GM23338 (cell line): ENCODE measurements at regions not wholly inside any gene's neighbourhood (a gene's known extent, or its start where the extent isn't known, plus 50 kb on each side); places are given as distances from the start of the nearest gene placed in this dataset.

Source experiments
- ATAC-seq: fragments of 200-7000 bp; cut with Tn5 transposase; 3 replicates; pipeline ENCODE4 v1.9.1; 2020
- DNase-seq: peaks from one replicate; pipeline ENCODE4 v3.0.0-alpha.2; 2015; ENCODE audit warnings: low spot score
- H2AFZ ChIP-seq: fragments of 200-600 bp; sonication (generic); 2 replicates; pipeline ENCODE4 v1.8.0; 2016; ENCODE audit warnings: antibody characterized with exemption, mild to moderate bottlenecking, moderate library complexity
- H3F3A ChIP-seq: fragments of 200-600 bp; sonication (generic); replicated peaks from 2 replicates; pipeline ENCODE4 v1.8.0; 2017; ENCODE audit warnings: antibody characterized with exemption, mixed run types, low read depth
- H3K27ac ChIP-seq: fragments of 200-600 bp; sonication (generic); 2 replicates; pipeline ENCODE4 v1.6.1; 2016; ENCODE audit warnings: low read depth
- H3K27me3 ChIP-seq: fragments of 200-600 bp; sonication (generic); 2 replicates; pipeline ENCODE4 v1.8.0; 2016; ENCODE audit warnings: mild to moderate bottlenecking, mixed run types, moderate library complexity; ENCODE audit not compliant: insufficient read depth
- H3K36me3 ChIP-seq: fragments of 200-600 bp; sonication (generic); 2 replicates; pipeline ENCODE4 v1.8.0; 2016; ENCODE audit warnings: mild to moderate bottlenecking; ENCODE audit not compliant: insufficient read depth
- H3K4me1 ChIP-seq: fragments of 200-600 bp; sonication (generic); 2 replicates; pipeline ENCODE4 v1.8.0; 2016; ENCODE audit warnings: mild to moderate bottlenecking, moderate library complexity; ENCODE audit not compliant: insufficient read depth
- H3K4me2 ChIP-seq: fragments of 200-600 bp; sonication (generic); 2 replicates; pipeline ENCODE4 v1.7.1; 2017; ENCODE audit warnings: mixed run types
- H3K4me3 ChIP-seq: fragments of 200-600 bp; sonication (generic); 2 replicates; pipeline ENCODE4 v1.6.1; 2016; ENCODE audit warnings: mixed run types
- H3K79me2 ChIP-seq: fragments of 200-600 bp; sonication (generic); replicated peaks from 2 replicates; pipeline ENCODE4 v1.8.0; 2017; ENCODE audit warnings: mild to moderate bottlenecking; ENCODE audit not compliant: insufficient read depth
- H3K9me2 ChIP-seq: fragments of 200-600 bp; sonication (generic); 2 replicates; pipeline ENCODE4 v1.8.0; 2017; ENCODE audit not compliant: insufficient read depth
- H4K20me1 ChIP-seq: fragments of 200-600 bp; sonication (generic); replicated peaks from 2 replicates; pipeline ENCODE4 v1.8.0; 2017; ENCODE audit warnings: mild to moderate bottlenecking; ENCODE audit not compliant: insufficient read depth
- H3K27ac Mint-ChIP-seq: 2 replicates; pipeline ENCODE4 v1.8.0; 2020; ENCODE audit warnings: inconsistent platforms, mild to moderate bottlenecking, moderate library complexity, mixed read lengths
- H3K27me3 Mint-ChIP-seq: 3 replicates; pipeline ENCODE4 v1.8.0; 2022; ENCODE audit warnings: low read depth, mild to moderate bottlenecking, moderate library complexity, mixed read lengths, inconsistent platforms; ENCODE audit not compliant: insufficient read depth, poor library complexity
- H3K36me3 Mint-ChIP-seq: 3 replicates; pipeline ENCODE4 v1.8.0; 2021; ENCODE audit warnings: low read depth, mild to moderate bottlenecking, inconsistent platforms, moderate library complexity, mixed read lengths
- H3K4me1 Mint-ChIP-seq: 3 replicates; pipeline ENCODE4 v1.8.0; 2020; ENCODE audit warnings: mild to moderate bottlenecking, inconsistent platforms, mixed read lengths
- H3K4me3 Mint-ChIP-seq: 3 replicates; pipeline ENCODE4 v1.8.0; 2021; ENCODE audit warnings: moderate library complexity, mild to moderate bottlenecking, inconsistent platforms, mixed read lengths
- H3K9me3 Mint-ChIP-seq: 3 replicates; pipeline ENCODE4 v1.8.0; 2020; ENCODE audit warnings: moderate library complexity, mild to moderate bottlenecking, inconsistent platforms, mixed read lengths
- CREB1 ChIP-seq: fragments of 250-450 bp; sonication (Bioruptor Pico); IDR thresholded peaks from 2 replicates; pipeline ENCODE4 v1.5.0; 2020; ENCODE audit warnings: low read depth, mild to moderate bottlenecking, moderate library complexity
- EZH2 ChIP-seq: fragments of 200-600 bp; sonication (generic); IDR thresholded peaks from one replicate; pipeline ENCODE4 v1.8.0; 2017; ENCODE audit warnings: antibody characterized with exemption, mild to moderate bottlenecking, low read depth; ENCODE audit not compliant: unreplicated experiment
- EZH2phosphoT487 ChIP-seq: fragments of 200-600 bp; sonication (generic); IDR thresholded peaks from one replicate; pipeline ENCODE4 v1.8.1; 2018; ENCODE audit warnings: antibody characterized with exemption; ENCODE audit not compliant: unreplicated experiment
- JUNB ChIP-seq: IDR thresholded peaks from one replicate; pipeline ENCODE4 v1.6.1; 2016; ENCODE audit warnings: antibody characterized with exemption; ENCODE audit not compliant: unreplicated experiment
- NANOG ChIP-seq: IDR thresholded peaks from 2 replicates; pipeline ENCODE4 v1.6.1; 2016; ENCODE audit warnings: antibody characterized with exemption, borderline replicate concordance
- POLR2AphosphoS5 ChIP-seq: IDR thresholded peaks from 2 replicates; pipeline ENCODE4 v1.6.1; 2016; ENCODE audit warnings: antibody characterized with exemption, low read depth
- STAT1 ChIP-seq: IDR thresholded peaks from one replicate; pipeline ENCODE4 v1.6.1; 2016; ENCODE audit warnings: antibody characterized with exemption; ENCODE audit not compliant: unreplicated experiment
- ZNF114 ChIP-seq: fragments of 250-450 bp; sonication (Bioruptor Pico); IDR thresholded peaks from 2 replicates; pipeline ENCODE4 v1.5.0; 2020; ENCODE audit warnings: mild to moderate bottlenecking, moderate library complexity
- ZNF331 ChIP-seq: fragments of 250-450 bp; sonication (Bioruptor Pico); IDR thresholded peaks from 2 replicates; pipeline ENCODE4 v1.5.0; 2020; ENCODE audit warnings: low read depth, mild to moderate bottlenecking, moderate library complexity
- TF ChIP-seq, protein P1 (sequence below): IDR thresholded peaks from 2 replicates; pipeline ENCODE4 v1.6.1; 2016; ENCODE audit warnings: antibody characterized with exemption
- TF ChIP-seq, protein P2 (sequence below), 2 experiments: fragments of 200-600 bp in 1 of 2; sonication (generic) in 1 of 2; conservative IDR thresholded peaks; 2 replicates each; pipeline versions ENCODE4 v1.5.1 to v1.6.1; 2016 to 2017; ENCODE audit warnings: antibody characterized with exemption in 2 of 2, low read depth in 2 of 2, mild to moderate bottlenecking in 2 of 2, moderate library complexity in 1 of 2
- TF ChIP-seq, protein P3 (sequence below): IDR thresholded peaks from one replicate; pipeline ENCODE4 v1.6.1; 2018; ENCODE audit warnings: antibody characterized with exemption; ENCODE audit not compliant: unreplicated experiment
- TF ChIP-seq, protein P4 (sequence below): fragments of 250-450 bp; sonication (Bioruptor Pico); IDR thresholded peaks from 2 replicates; pipeline ENCODE4 v1.5.0; 2020; ENCODE audit warnings: mild to moderate bottlenecking, moderate library complexity

DNA sequence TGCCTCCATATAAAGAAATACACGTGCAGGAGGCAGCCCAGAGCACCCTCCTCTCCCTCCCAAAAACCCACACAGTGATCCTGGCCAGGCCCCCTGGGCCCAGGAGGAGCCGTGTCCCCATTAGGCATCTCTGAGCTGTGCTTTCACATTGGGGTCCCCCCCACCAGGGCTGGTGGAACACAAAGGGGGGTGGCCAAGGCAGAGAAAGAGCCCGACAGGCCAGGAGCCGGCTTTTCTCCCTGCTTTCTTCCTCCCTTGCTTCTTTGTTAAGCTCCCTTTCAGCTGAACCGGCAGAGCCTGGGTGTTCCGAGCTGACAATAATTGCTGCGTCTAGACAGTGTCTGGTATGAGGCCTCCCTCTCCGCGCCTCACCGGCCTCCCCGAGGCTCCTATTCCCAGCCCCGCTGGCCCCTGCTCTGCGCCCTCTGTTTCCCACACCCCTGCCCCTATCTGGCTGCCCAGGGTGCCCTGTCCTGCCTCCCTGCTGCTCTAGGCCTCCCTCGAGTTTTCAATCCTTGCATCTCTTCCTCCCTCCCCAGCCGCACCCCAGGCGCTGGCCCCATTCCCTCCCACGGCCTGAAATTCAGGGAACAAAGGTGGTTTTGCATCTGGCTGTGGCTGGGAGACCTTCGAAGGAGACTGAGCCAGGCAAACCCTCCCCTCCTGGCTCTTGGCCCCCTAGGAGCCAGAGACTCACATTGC is 120.6 kb downstream of the C9orf50 start:
- Mint-ChIP-seq H3K27ac (no peak overlapping the region; the same call in 1 of the 2 replicates), H3K4me1 (peaks cover 41% of the 10 kb centered on the region), H3K27me3 (peaks cover 45% of the 10 kb centered on the region), H3K9me3 (no peaks in the 10 kb centered on the region), H3K4me3 (no peak overlapping the region), H3K36me3 (no peaks in the 10 kb centered on the region)
- Histone ChIP-seq H3K36me3 (no peaks in the 10 kb centered on the region), H3F3A (peaks cover 9% of the 10 kb centered on the region; the same call in 1 of the 2 replicates), H3K4me3 (no peak overlapping the region), H3K27me3 (peaks cover 16% of the 10 kb centered on the region), H3K9me2 (no peaks in the 10 kb centered on the region), H3K79me2 (no peaks in the 10 kb centered on the region), H3K27ac (no peak overlapping the region), H2AFZ (peak overlapping the region; percentile 91), H4K20me1 (no peaks in the 10 kb centered on the region), H3K4me1 (peaks cover 17% of the 10 kb centered on the region), H3K4me2 (peak overlapping the region; percentile 9; the same call in 1 of the 2 replicates)
- DNase-seq (peak; percentile 52), ATAC-seq (peak; percentile 16)
- TF ChIP-seq POLR2AphosphoS5 (no peak), CREB1 (CRISPR knock-in tag) (no peak), ZNF331 (CRISPR knock-in tag) (no peak), EZH2 (no peak), JUNB (no peak), EZH2phosphoT487 (no peak), NANOG (no peak), STAT1 (no peak), ZNF114 (CRISPR knock-in tag) (no peak)
- TF ChIP-seq, protein P1, sequence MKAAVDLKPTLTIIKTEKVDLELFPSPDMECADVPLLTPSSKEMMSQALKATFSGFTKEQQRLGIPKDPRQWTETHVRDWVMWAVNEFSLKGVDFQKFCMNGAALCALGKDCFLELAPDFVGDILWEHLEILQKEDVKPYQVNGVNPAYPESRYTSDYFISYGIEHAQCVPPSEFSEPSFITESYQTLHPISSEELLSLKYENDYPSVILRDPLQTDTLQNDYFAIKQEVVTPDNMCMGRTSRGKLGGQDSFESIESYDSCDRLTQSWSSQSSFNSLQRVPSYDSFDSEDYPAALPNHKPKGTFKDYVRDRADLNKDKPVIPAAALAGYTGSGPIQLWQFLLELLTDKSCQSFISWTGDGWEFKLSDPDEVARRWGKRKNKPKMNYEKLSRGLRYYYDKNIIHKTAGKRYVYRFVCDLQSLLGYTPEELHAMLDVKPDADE, result no peak
- TF ChIP-seq, protein P2, sequence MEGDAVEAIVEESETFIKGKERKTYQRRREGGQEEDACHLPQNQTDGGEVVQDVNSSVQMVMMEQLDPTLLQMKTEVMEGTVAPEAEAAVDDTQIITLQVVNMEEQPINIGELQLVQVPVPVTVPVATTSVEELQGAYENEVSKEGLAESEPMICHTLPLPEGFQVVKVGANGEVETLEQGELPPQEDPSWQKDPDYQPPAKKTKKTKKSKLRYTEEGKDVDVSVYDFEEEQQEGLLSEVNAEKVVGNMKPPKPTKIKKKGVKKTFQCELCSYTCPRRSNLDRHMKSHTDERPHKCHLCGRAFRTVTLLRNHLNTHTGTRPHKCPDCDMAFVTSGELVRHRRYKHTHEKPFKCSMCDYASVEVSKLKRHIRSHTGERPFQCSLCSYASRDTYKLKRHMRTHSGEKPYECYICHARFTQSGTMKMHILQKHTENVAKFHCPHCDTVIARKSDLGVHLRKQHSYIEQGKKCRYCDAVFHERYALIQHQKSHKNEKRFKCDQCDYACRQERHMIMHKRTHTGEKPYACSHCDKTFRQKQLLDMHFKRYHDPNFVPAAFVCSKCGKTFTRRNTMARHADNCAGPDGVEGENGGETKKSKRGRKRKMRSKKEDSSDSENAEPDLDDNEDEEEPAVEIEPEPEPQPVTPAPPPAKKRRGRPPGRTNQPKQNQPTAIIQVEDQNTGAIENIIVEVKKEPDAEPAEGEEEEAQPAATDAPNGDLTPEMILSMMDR (conservative IDR thresholded peaks at IDR 0.05; ENCODE audit: low read depth in 2 of 2), result no peak
- TF ChIP-seq, protein P3, sequence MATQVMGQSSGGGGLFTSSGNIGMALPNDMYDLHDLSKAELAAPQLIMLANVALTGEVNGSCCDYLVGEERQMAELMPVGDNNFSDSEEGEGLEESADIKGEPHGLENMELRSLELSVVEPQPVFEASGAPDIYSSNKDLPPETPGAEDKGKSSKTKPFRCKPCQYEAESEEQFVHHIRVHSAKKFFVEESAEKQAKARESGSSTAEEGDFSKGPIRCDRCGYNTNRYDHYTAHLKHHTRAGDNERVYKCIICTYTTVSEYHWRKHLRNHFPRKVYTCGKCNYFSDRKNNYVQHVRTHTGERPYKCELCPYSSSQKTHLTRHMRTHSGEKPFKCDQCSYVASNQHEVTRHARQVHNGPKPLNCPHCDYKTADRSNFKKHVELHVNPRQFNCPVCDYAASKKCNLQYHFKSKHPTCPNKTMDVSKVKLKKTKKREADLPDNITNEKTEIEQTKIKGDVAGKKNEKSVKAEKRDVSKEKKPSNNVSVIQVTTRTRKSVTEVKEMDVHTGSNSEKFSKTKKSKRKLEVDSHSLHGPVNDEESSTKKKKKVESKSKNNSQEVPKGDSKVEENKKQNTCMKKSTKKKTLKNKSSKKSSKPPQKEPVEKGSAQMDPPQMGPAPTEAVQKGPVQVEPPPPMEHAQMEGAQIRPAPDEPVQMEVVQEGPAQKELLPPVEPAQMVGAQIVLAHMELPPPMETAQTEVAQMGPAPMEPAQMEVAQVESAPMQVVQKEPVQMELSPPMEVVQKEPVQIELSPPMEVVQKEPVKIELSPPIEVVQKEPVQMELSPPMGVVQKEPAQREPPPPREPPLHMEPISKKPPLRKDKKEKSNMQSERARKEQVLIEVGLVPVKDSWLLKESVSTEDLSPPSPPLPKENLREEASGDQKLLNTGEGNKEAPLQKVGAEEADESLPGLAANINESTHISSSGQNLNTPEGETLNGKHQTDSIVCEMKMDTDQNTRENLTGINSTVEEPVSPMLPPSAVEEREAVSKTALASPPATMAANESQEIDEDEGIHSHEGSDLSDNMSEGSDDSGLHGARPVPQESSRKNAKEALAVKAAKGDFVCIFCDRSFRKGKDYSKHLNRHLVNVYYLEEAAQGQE, result no peak
- TF ChIP-seq, protein P4, sequence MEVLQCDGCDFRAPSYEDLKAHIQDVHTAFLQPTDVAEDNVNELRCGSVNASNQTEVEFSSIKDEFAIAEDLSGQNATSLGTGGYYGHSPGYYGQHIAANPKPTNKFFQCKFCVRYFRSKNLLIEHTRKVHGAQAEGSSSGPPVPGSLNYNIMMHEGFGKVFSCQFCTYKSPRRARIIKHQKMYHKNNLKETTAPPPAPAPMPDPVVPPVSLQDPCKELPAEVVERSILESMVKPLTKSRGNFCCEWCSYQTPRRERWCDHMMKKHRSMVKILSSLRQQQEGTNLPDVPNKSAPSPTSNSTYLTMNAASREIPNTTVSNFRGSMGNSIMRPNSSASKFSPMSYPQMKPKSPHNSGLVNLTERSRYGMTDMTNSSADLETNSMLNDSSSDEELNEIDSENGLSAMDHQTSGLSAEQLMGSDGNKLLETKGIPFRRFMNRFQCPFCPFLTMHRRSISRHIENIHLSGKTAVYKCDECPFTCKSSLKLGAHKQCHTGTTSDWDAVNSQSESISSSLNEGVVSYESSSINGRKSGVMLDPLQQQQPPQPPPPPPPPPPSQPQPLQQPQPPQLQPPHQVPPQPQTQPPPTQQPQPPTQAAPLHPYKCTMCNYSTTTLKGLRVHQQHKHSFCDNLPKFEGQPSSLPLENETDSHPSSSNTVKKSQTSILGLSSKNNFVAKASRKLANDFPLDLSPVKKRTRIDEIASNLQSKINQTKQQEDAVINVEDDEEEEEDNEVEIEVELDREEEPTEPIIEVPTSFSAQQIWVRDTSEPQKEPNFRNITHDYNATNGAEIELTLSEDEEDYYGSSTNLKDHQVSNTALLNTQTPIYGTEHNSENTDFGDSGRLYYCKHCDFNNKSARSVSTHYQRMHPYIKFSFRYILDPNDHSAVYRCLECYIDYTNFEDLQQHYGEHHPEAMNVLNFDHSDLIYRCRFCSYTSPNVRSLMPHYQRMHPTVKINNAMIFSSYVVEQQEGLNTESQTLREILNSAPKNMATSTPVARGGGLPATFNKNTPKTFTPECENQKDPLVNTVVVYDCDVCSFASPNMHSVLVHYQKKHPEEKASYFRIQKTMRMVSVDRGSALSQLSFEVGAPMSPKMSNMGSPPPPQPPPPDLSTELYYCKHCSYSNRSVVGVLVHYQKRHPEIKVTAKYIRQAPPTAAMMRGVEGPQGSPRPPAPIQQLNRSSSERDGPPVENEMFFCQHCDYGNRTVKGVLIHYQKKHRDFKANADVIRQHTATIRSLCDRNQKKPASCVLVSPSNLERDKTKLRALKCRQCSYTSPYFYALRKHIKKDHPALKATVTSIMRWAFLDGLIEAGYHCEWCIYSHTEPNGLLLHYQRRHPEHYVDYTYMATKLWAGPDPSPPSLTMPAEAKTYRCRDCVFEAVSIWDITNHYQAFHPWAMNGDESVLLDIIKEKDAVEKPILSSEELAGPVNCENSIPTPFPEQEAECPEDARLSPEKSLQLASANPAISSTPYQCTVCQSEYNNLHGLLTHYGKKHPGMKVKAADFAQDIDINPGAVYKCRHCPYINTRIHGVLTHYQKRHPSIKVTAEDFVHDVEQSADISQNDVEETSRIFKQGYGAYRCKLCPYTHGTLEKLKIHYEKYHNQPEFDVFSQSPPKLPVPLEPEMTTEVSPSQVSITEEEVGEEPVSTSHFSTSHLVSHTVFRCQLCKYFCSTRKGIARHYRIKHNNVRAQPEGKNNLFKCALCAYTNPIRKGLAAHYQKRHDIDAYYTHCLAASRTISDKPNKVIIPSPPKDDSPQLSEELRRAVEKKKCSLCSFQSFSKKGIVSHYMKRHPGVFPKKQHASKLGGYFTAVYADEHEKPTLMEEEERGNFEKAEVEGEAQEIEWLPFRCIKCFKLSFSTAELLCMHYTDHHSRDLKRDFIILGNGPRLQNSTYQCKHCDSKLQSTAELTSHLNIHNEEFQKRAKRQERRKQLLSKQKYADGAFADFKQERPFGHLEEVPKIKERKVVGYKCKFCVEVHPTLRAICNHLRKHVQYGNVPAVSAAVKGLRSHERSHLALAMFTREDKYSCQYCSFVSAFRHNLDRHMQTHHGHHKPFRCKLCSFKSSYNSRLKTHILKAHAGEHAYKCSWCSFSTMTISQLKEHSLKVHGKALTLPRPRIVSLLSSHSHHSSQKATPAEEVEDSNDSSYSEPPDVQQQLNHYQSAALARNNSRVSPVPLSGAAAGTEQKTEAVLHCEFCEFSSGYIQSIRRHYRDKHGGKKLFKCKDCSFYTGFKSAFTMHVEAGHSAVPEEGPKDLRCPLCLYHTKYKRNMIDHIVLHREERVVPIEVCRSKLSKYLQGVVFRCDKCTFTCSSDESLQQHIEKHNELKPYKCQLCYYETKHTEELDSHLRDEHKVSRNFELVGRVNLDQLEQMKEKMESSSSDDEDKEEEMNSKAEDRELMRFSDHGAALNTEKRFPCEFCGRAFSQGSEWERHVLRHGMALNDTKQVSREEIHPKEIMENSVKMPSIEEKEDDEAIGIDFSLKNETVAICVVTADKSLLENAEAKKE (CRISPR knock-in tag), result no peak
